SJSA1 (cell line): ENCODE measurements at regions not wholly inside any gene's neighbourhood (a gene's known extent, or its start where the extent isn't known, plus 50 kb on each side); places are given as distances from the start of the nearest gene placed in this dataset.
"Not testable (repeated sequence)": the region's sequence is repeated elsewhere in the genome, so short reads cannot be mapped to it uniquely, and the experiment has no call there.

Experiments
- DNase-seq, 2 experiments: peaks; one replicate each; pipeline ENCODE4 v3.0.0-alpha.2; 2015 to 2020; ENCODE audit warnings: low spot score in 2 of 2, low read depth in 1 of 2
- H3K27ac ChIP-seq: fragments of 250-450 bp; sonication (Bioruptor Pico); 2 replicates; pipeline ENCODE4 v1.5.1; 2020; ENCODE audit warnings: mild to moderate bottlenecking, moderate library complexity
- H3K27me3 ChIP-seq: fragments of 250-450 bp; sonication (Bioruptor Pico); replicated peaks from 2 replicates; pipeline ENCODE4 v1.5.1; 2020; ENCODE audit warnings: mild to moderate bottlenecking, moderate library complexity
- H3K36me3 ChIP-seq: fragments of 250-450 bp; sonication (Bioruptor Pico); 2 replicates; pipeline ENCODE4 v1.5.1; 2020; ENCODE audit warnings: mild to moderate bottlenecking
- H3K4me1 ChIP-seq: fragments of 250-450 bp; sonication (Bioruptor Pico); replicated peaks from 2 replicates; pipeline ENCODE4 v1.6.1; 2021; ENCODE audit warnings: mild to moderate bottlenecking
- H3K4me3 ChIP-seq: fragments of 250-450 bp; sonication (Bioruptor Pico); 2 replicates; pipeline ENCODE4 v1.5.1; 2020; ENCODE audit warnings: mild to moderate bottlenecking
- H3K9me3 ChIP-seq: fragments of 250-450 bp; sonication (Bioruptor Pico); replicated peaks from 2 replicates; pipeline ENCODE4 v1.5.1; 2020; ENCODE audit warnings: mild to moderate bottlenecking

DNA sequence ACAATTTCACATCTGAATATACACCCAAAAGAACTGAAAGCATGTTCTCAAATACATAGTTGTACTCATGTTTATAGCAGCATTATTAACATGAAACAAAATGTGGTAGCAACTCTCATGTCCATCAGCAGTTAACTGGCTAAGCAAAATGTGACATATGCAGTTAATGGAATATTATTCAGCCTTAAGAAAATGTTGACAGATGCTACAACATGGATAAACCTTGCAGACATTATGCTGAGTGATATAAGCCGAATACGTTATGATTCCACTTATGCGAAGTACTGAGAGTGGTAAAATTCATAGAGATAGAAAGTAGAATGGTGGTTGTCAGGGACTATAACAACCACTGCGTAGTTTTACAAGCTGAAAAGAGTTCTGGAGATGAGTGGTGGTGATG is 1469.0 kb upstream of the ACO1 start:
- Histone ChIP-seq H3K36me3 (no peaks in the 10 kb centered on the region), H3K9me3 (no peaks in the 10 kb centered on the region), H3K27me3 (no peaks in the 10 kb centered on the region), H3K4me1 (no peaks in the 10 kb centered on the region), H3K27ac (no peak overlapping the region), H3K4me3 (no peak overlapping the region)
- no peak for DNase-seq

DNA sequence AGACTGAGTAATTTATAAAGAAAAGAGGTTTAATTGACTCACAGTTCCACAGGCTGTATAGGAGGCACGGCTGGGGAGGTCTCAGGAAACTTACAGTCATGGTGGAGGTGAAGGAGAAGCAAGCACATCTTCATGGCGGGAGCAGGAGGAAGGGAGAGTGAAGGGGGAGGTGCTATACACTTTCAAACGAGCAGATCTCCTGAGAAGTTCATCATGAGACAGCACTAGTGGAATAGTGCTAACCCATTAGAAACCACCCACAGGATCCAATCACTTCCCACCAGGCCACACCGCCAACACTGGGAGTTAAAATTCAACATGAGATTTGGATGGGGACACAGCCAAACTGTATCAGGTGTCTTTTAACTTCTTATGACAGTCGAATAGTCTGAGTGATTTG is 1459.3 kb upstream of the ACO1 start:
- H3K9me3 ChIP-seq = no peaks in the 10 kb centered on the region
- H3K4me3 ChIP-seq = no peak overlapping the region
- no peak overlapping the region for H3K27ac ChIP-seq
- H3K4me1 ChIP-seq = no peaks in the 10 kb centered on the region
- DNase-seq = no peak
- H3K36me3 ChIP-seq = no peaks in the 10 kb centered on the region
- no peaks in the 10 kb centered on the region for H3K27me3 ChIP-seq

GRCh38 chr9:30925635-30926034 is 1458.8 kb upstream of the ACO1 start:
- Histone ChIP-seq H3K9me3 (no peaks in the 10 kb centered on the region), H3K4me3 (no peak overlapping the region), H3K27ac (no peak overlapping the region), H3K36me3 (no peaks in the 10 kb centered on the region), H3K4me1 (no peaks in the 10 kb centered on the region), H3K27me3 (no peaks in the 10 kb centered on the region)
- no peak for DNase-seq

- Histone ChIP-seq H3K27ac (no peak overlapping the region), H3K9me3 (no peaks in the 10 kb centered on the region), H3K4me1 (no peaks in the 10 kb centered on the region), H3K36me3 (no peaks in the 10 kb centered on the region), H3K27me3 (no peaks in the 10 kb centered on the region), H3K4me3 (no peak overlapping the region)
- DNase-seq = no peak
Observed at GRCh38 chr9:30928045-30928444, 1456.4 kb upstream of the ACO1 start.

GRCh38 chr9:30932226-30932625 is 1452.2 kb upstream of the ACO1 start:
- Histone ChIP-seq H3K4me1 (no peaks in the 10 kb centered on the region), H3K27me3 (no peaks in the 10 kb centered on the region), H3K4me3 (no peak overlapping the region), H3K9me3 (no peaks in the 10 kb centered on the region), H3K36me3 (no peaks in the 10 kb centered on the region), H3K27ac (no peak overlapping the region)
- no peak for DNase-seq

- Histone ChIP-seq H3K36me3 (no peaks in the 10 kb centered on the region), H3K4me3 (no peak overlapping the region), H3K4me1 (no peaks in the 10 kb centered on the region), H3K27me3 (no peaks in the 10 kb centered on the region), H3K9me3 (no peaks in the 10 kb centered on the region), H3K27ac (no peak overlapping the region)
- DNase-seq = no peak
Observed at GRCh38 chr9:30935730-30936129, 1448.7 kb upstream of the ACO1 start.

- no peak overlapping the region for H3K27ac ChIP-seq
- H3K4me3 ChIP-seq = no peak overlapping the region
- no peaks in the 10 kb centered on the region for H3K36me3 ChIP-seq
- no peaks in the 10 kb centered on the region for H3K27me3 ChIP-seq
- H3K4me1 ChIP-seq = no peaks in the 10 kb centered on the region
- no peaks in the 10 kb centered on the region for H3K9me3 ChIP-seq
- no peak for DNase-seq
Observed at GRCh38 chr9:30937106-30937505, 1447.3 kb upstream of the ACO1 start.

GRCh38 chr9:30942852-30943251 is 1441.6 kb upstream of the ACO1 start:
- not testable (repeated sequence) for H3K4me3 ChIP-seq, H3K27ac ChIP-seq, H3K4me1 ChIP-seq, H3K9me3 ChIP-seq, DNase-seq, H3K27me3 ChIP-seq, H3K36me3 ChIP-seq

- DNase-seq = no peak
- H3K27ac ChIP-seq = no peak overlapping the region
- no peak overlapping the region for H3K4me3 ChIP-seq
- H3K9me3 ChIP-seq = no peaks in the 10 kb centered on the region
- no peaks in the 10 kb centered on the region for H3K4me1 ChIP-seq
- no peaks in the 10 kb centered on the region for H3K36me3 ChIP-seq
- H3K27me3 ChIP-seq = no peaks in the 10 kb centered on the region
Observed at GRCh38 chr9:30943446-30944224, 1440.8 kb upstream of the ACO1 start.

DNA sequence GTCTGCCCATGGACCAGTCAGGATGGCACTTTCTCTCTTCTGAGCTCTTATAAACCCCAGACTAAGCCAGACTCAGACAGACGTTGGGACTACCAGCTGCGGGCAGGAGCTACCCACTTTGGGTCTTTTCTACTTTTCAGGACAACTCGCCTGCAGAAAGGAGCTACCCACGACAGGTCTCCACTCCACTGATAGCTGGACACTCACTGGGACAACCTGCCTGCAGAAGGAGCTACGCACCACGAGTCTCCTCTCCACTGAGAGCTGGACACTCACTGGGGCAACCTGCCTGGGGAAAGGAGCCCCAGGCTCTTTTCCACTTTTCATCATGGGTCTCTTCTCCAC is 1440.2 kb upstream of the ACO1 start:
- DNase-seq = no peak
- no peaks in the 10 kb centered on the region for H3K9me3 ChIP-seq
- no peaks in the 10 kb centered on the region for H3K36me3 ChIP-seq
- H3K27ac ChIP-seq = no peak overlapping the region
- H3K4me1 ChIP-seq = no peaks in the 10 kb centered on the region
- H3K27me3 ChIP-seq = no peaks in the 10 kb centered on the region
- H3K4me3 ChIP-seq = no peak overlapping the region

DNA sequence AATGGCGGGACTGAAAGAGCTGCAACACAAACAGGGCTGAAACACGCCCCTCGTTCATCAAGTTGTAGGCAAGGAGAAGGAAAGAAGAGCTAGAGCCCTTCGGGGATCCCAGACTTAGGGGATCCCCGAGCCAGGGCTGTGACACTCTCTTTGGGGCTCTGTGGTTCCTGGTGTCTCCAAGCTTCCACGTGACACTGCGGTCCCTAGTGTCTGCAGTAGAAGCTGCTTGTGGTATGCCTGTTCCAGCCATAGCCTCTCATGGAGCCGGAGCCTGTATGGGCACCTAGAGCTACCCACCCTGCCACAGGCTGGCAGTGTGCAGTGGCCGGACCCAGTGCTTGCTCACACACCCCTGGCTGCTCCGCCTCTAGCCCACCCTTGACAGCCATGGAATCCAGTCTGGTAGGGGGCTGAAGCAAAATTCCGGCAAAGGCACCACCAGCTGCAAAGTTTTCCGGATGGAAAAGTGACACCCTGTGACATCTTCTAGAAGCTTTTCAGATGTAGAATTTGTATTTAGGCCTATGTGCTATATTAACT is 1439.6 kb upstream of the ACO1 start:
- Histone ChIP-seq H3K9me3 (no peaks in the 10 kb centered on the region), H3K27ac (no peak overlapping the region), H3K4me1 (no peaks in the 10 kb centered on the region), H3K4me3 (no peak overlapping the region), H3K27me3 (no peaks in the 10 kb centered on the region), H3K36me3 (no peaks in the 10 kb centered on the region)
- DNase-seq = no peak

DNA sequence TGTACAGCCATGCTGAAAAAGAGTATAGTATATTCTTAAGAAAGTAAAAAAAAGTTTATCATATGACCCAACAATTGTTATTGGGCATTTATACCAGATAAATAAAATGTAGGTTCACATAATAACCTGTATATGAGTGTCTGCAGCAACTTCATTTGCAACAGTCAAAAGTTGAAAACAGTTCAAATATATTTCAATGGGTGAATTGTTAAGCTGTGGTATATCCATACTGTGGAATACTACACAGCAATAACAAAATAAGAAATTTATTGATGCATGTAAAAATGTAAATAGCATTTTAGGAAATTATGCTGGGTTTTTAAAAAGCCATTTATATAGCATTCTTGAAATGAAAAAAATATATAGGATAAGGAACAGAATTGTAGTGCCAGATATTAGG is 1420.1 kb upstream of the ACO1 start:
- Histone ChIP-seq H3K4me1 (no peaks in the 10 kb centered on the region), H3K9me3 (no peaks in the 10 kb centered on the region), H3K27ac (no peak overlapping the region), H3K4me3 (no peak overlapping the region), H3K27me3 (no peaks in the 10 kb centered on the region), H3K36me3 (no peaks in the 10 kb centered on the region)
- no peak for DNase-seq

DNA sequence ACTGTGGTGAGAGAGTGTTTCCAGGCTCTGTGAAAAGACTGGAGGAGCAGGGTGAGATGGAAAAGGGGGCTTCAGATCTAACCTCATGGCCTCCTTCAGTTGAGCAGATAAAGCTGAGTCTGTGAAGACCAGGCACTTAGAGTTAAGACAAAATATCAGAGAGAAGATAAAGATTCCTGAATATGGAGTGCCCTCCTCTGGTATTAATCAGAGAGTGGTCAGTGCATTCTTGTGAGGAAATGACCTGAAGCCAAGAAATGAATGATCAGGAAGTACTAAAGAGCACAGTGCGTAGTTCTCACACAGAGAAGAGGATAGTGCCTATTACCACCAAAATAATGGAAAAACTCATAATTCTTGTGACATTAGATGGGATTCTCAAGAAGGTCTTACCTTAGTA is 1417.0 kb upstream of the ACO1 start:
- Histone ChIP-seq H3K36me3 (no peaks in the 10 kb centered on the region), H3K27ac (no peak overlapping the region), H3K9me3 (no peaks in the 10 kb centered on the region), H3K4me3 (no peak overlapping the region), H3K4me1 (no peaks in the 10 kb centered on the region), H3K27me3 (no peaks in the 10 kb centered on the region)
- DNase-seq = no peak

DNA sequence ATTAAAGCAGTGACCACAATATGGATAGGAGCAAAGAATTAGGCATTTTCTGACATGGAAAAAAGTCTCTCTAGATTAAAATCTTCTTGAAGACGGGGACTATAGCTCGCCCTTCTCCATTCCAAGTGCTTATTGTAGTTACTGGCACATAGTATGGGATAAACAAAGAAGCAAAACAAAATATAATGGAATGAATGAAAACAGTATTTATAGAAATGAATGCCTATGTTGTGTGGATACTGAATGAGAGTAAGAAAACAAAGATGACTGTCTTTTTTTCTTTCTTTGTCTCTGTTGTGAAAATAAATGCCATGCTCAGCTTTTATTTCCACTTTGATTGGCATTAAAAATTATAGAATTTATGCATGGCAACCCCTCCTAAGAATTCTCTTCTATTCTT is 1414.3 kb upstream of the ACO1 start:
- Histone ChIP-seq H3K4me1 (no peaks in the 10 kb centered on the region), H3K27ac (no peak overlapping the region), H3K4me3 (no peak overlapping the region), H3K27me3 (no peaks in the 10 kb centered on the region), H3K36me3 (no peaks in the 10 kb centered on the region), H3K9me3 (no peaks in the 10 kb centered on the region)
- no peak for DNase-seq

DNA sequence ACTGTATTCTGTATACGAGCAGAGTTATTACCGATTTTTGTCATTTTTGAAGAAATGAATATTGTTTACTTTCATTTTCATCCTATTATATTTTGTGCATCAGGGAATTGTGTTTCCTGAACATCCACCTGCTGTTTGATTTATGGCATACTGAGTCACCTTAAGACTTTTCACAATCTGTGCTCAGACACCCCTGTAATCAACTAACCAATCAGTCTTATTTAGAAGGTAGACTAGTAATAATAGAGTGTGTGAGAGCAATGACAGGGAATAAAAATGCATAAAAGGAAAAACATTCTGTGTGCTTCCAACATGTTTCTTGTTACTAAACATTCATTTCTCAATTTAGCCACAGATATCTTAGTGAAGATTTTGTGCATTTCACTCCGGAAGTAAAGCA is 1413.6 kb upstream of the ACO1 start:
- no peaks in the 10 kb centered on the region for H3K9me3 ChIP-seq
- no peak overlapping the region for H3K27ac ChIP-seq
- no peaks in the 10 kb centered on the region for H3K4me1 ChIP-seq
- H3K4me3 ChIP-seq = no peak overlapping the region
- no peak for DNase-seq
- no peaks in the 10 kb centered on the region for H3K27me3 ChIP-seq
- H3K36me3 ChIP-seq = no peaks in the 10 kb centered on the region
